ENCODE measurements at regions not wholly inside any gene's neighbourhood (a gene's known extent, or its start where the extent isn't known, plus 50 kb on each side); places are given as distances from the start of the nearest gene placed in this dataset.

DNA sequence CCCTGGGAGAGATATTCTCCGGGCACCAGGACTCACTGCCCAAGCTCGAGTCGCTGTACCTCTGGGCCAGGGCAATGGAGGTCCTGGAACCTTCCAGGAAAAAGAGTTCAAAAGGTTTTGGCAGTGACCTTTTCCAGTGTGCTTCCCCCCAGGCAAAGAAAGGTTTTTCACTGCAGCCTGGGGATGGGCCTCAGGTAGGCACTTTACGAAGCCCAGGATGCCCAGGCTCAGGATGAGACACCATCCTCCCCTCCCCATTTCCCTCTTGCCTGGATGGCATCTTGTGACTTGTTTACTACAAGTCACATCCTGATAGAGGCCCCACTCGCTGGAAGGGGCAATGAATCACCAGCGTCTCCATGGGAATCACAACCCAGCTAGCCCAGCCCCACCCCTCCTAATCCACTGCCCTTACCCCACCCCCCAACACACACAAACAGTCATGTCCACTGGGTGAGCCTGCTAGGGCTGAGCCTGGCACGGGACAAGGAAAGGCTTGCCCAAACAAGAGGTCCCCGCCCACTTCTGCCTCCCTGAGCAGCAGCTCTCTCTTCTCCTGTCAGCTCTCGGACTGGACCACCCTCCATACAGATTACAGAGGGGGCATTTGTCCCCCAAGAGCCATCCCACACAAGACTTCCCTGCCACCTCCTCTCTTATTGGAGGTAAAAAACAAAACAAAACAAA, 93.8 kb upstream of the SMNDC1 start:
- no peak for DNase-seq (ENCODE audit: low read depth in 3 of 3)

DNA sequence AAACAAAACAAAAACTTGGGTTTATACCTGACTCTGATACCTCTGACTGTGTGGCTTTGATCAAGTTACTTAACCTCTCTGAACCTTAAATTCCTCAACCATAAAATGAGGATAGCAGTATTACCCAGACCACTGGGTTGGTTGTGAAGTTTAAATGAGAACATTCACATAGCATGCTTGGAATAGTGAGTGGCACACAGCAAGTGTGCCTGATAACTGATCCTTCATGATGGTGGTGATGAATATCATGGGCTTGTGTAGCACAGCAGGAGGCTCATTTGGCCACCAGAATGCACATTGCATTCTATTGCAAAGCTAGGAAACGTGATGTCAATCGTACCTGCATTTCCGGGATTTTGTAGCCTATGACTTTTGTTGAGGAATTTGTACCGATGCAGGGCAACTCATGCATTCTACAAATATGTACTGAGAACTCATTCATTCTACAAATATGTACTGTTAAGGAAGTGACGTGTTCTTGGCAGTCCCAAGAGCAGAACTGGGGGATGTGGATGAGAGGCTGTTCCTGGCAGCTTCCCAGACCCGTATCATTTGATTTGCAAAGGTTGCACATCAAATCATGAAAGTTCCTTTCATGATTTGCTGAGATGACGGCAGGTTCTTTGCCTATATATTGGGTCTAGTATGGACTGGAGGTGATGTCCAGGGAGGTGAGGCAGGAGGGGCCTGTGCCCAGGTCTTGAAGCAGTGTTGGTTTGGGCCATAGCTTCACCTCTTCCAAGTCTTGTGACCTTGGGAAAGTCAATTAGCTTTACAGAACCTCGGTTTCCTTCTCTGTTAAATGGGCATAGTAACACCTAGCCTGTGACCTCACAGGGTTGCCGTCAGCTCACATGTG, 94.6 kb upstream of the SMNDC1 start:
- DNase-seq (ENCODE audit: low read depth in 3 of 3), result no peak

DNA sequence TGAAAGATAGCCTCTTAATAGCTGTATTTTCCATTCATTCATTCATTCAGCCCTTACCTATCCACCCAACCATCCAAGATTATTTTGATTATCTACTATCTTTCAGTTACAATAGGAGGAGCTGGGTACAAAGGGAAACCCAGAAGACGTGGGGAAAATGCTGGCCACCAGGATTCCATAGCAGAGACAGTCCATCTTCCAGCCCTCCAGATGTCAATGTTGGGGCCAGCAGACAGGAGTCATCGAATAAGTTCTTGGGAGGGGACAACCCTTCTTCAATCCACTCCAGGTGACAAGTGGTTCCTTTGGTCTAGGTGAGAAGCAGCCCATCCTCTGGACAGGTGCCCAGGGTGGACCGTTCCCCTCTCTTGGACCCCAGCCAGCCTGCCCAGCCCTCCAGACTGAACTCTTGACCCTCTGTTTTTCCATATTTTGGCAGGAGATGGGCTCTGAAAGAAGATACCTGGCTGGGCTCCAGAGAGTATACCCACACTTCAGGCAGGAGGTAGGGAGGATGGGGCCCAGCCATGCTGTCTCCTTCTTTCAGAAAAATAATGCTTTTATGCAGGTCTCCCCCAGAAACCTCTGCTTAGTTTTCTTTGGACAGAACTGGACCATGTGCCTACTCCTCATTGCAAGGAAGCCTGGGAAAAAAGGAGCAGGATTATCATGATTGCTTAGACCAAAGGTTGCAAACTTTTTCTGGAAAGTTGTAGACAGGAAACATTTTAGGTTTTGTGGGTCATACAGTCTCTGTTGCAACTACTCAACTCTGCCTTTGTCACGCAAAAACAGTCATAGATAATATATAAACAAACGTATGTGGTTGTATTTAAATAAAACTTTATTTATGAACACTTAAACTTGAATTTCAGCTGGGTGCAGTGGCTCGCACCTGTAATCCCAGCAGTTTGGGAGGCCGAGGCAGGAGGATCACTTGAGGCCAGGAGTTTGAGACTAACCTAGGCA, 95.5 kb upstream of the SMNDC1 start:
- DNase-seq (ENCODE audit: low read depth in 3 of 3), result no peak

DNA sequence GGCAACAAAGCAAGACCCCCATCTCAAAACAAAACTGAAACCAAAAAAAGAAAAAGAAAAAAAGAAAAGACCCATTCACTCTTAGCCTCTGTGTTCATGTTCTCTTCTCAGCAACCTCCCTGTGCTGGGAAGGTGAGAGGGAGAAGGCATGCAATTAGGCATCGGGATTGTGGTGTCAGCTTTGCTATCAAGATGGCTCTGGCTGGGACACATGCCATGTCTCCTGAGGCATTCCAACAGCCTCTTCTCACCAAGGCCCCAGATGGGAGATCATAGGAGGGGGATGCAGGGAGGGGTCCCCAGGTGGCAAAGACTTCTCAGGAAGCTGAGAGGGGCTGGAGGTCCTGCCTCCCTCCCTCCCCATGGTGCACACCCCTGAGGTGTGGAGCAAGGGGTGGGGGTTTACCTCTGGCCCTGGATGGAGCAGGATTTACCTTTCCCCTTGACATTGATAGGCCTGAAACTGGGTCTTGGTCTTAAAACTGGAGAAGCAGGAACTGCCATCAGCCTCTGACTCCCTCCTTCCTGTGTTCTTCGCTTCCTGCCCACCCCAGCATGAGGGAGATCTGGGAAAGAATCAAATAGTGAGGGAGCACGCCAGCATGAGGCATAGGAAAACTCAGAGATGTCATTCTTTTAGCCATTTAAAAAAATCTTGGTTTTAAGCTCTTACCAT, 96.2 kb upstream of the DUSP5 start:
- no peak for DNase-seq (ENCODE audit: low read depth in 3 of 3)

DNA sequence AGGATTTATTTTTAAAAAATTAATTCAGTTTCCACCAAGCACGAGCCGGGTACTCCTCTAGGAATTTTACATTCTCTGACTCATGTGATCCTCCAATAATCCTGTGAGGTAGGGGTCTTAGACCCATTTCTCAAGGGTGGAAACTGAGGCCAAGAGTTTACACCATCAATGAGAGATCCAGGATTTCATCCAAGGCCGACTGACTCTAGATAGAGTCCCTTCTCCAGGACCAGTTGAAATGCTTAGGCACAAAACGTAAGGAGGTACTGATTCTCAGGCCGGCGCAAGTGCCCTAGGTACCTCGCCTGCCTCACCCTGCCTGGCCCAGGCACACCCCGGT, 95.7 kb upstream of the DUSP5 start:
- DNase-seq (ENCODE audit: low read depth in 3 of 3), result no peak

DNA sequence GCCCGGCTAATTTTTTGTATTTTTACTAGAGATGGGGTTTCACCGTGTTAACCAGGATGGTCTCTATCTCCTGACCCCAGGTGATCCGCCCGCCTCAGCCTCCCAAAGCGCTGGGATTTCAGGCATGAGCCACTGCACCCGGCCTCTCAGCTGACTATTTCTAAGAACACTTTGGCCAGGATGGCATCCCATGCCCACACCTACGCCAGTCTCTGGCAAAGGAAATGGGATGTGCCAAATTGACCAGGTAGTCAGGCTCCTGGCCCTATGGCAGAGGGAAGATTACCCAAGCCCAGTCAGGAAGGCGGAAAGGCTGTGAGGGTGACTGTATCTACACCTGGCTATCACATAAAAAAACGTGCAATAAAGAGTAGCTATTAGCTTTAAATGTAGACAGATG, 94.1 kb upstream of the DUSP5 start:
- DNase-seq (ENCODE audit: low read depth in 3 of 3), result no peak

DNA sequence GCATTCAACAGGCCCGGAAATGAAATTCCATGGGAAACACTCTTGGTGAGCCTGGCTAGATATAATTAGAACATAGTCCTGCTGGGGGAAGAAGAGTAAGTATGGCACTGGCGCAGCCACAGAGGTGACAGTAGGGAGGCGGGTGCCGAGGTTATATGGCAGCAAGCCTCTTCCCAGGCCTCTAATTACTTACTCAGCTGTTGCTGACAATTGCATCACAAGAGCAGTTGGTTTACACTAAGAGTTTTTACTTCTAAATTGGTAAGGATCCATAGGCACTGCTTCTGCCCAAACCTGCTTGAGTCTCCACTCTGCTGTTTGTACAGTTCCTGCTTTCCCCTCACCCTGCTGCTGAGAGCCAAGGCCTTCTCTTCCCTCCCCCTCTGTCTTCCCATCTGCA, 93.3 kb upstream of the DUSP5 start:
- no peak for DNase-seq (ENCODE audit: low read depth in 3 of 3)

DNA sequence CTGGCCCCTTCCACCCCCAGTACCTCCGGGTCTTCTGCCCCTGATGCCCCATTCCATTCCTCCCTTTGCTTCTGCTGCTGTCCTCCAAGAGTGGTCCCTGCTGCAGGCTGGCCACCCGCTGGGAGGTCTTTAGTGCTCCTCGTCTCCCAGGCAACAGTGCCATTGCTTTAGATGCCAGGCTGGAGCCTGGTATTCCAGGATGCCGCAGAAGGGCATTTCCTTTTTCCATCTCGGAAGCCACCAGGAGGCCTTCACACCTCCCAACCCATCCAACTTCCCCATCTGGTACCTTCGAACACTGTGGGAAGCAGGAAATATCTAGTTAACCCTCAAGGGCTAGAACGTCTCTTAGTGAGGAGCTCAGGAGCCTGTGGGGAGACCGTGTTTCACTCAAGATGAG, 92.9 kb upstream of the DUSP5 start:
- DNase-seq (ENCODE audit: low read depth in 3 of 3), result no peak

DNA sequence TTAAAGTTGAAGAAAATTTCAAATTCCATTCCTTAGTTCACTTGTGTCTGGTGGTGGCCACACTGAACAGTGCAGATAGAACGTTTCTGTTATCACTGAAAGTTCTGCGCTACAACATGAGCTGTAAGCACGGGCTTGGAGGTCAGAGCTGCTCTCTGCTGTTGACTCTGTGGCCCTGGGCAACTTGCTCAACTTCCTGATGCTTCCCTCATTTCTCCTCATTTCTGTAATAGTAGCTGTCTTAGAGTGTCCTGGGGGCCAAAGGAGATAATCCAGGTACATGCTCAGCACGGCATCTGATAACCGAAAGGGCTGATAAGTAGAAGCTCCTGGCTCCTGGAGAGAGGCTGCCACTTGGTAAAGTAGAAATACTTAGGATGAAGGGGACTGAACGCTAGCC, 92.3 kb upstream of the DUSP5 start:
- DNase-seq (ENCODE audit: low read depth in 3 of 3), result no peak

DNA sequence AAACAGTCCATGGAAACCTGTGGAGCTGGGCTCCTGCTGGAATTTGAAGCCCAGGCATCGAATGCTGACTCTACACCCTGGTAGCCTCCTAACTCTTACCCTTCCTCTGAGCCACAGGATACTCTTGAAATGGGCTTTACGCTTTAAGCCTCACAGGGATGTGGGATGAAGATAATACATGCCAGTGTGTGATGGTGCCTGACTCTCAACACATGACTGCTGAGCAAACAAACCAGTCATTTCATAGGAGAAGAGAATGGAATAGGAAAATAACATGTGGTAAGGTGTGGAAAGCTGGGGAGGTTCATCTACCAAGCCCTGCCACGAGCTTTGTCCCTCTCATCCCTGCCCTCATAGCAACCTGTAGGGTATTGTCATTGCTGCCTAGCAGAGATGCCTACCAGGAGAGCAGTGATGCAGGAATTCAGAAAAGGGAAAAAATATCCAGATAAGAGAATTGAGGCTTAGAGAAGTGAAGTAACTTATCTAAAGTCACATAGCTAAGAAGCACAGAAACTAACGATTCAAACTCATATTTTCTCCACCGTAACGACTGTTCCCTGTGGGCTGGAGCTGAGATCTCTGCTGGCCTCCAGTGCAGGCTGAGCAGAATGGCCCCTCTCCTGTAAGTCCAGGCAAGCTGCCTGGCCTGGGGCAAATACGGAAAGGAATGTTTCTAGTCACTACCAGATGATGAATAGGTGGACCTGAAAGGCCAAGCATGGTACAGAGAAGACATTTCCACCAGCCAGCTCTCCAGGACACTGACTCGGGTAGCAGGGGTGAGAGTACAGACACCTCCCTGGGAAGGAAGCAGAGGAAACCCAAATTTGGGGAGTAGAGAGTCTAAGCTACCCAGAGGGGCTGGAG, 90.2 kb upstream of the DUSP5 start:
- DNase-seq (ENCODE audit: low read depth in 3 of 3), result no peak

DNA sequence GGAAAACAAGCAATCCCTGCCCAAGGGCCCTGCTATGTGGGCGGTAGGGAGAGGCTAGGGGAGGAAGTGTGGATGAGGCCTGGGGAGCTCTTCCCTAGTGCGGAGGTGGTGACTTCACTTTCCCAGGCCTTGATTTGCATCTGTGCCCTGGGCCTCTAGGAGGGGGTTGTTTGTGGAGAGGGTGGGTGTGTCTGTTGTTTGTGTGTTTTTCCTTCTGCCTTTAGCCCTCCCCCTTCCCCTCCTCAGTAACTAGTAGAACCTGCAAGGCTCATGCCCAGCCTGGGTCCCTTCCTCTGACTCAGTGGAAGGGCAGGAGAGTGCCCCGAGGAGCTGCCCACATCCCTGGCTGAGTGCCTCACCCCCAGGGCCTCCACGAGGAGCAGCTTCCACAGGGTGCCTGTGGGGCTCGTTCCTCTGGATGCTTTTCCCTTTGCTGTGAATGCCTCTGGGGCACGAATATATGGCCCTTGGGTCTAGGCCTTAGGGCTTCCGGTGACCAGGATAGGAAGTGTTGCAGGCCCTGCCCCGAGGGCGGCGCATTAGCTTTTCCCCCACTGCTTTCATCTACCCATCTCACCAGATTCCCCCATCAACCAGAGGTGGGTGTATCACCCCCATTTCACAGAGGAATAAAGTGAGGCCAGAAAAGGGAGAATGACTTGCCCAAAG, 89.4 kb upstream of the DUSP5 start:
- DNase-seq (ENCODE audit: low read depth in 3 of 3), result no peak

DNA sequence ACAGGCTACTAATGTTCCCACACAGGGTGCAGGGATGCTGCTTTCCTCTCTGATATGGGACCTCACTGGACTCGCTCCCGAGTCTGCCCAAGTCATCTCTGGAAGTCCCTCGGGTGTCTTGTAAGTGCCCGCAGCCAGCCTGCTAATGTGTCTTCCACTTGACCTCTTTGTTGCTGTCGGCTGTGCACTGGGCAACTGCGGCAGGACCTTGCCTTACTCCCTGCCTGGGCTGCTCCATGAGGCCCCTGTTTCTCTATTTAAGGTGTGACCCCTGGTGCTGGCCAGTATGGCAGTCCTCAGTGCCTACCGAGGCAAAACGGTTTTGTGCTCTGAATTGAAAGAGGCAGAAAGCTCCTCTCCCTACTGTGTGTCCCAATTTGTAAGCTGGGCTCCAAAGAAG, 88.8 kb upstream of the DUSP5 start:
- no peak for DNase-seq (ENCODE audit: low read depth in 3 of 3)

DNA sequence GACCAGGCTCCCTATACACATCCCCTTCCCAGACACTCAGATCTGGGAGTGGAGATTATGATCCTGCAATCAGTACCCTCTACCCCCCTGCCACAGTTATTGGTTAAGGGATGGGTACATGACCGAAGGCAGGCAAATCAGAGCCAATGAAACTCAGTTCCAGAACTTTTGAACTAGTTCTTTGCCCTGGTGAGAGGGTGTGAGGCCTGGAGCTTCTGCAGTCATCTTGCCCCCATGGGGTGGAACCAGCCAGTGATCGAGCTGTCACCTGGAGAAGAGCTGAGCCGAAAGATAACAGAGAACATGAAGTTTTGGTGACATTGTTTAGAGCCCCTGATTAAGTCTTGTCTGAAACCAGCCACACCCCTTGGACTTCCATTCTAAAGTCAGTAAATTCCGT, 88.2 kb upstream of the DUSP5 start:
- DNase-seq (ENCODE audit: low read depth in 3 of 3), result no peak

DNA sequence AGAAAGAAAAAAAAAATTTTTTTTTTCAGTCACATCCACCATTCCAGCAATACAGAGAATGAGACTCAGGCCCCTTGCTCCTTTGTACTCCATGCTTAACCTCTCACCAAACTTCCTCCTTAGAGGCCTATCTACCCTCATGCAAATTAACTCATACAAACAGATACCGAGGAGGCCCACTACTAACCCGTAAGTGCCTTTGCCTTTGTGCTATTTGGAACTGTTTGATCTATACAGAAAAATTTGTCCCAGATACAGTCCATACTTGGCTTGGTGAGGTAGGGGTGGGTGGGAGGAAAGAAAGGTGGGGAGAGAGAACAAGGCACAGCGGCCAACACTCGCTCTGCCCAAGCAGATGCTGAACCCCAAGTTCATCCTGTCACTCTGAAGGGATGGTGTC, 87.8 kb upstream of the DUSP5 start:
- no peak for DNase-seq (ENCODE audit: low read depth in 3 of 3)

DNA sequence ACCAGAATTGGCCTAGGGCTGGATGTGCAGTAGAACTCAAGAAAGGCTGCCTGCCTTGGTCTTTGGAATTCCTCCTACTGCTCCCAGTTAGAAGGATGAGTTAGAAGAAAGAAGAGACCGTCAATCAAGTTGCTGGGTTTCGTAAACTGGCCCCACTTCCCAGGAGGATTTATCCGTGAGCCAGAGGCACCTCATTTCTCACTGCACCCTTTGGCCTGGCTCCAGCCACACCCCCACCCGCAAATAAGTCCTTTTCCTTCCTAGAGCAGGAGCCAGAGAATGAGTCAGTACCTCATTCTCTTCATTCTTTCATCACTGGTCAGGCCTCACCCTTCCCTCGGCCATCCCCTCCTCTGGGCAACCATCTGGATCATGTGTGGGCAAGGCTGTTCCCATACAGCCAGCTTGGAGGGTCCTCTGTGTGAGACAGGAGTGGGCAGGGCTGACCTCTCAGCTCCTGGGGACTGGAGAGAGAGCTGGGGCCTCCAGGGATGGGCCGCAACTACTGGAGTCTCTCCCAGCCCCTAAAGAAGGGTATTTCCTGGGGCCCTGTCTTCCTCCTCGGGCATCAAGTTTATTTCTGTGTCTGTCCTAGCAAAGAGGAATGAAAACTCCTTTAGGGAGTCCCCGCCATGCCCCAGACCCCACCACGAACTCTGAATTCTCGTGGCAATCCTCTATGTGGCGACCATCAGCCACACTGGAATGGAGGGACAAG, 87.2 kb upstream of the DUSP5 start:
- no peak for DNase-seq (ENCODE audit: low read depth in 3 of 3)

DNA sequence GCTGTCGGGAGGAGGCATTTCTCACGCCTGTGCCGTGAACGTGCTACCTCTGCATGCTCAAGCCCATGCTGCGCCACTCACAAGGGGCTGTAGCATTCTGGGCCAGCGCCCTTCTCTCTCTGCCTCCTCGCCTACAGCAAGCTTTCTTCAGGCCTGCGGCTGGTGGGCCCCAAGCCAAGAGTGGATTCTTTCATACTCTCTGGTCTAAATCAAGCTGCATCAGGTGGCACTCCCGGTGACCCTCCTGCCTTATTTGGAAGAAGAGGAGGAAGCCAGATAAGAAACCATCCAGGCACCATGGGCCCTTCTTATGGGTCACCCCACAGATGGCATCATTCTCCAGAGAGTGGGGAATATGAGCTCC, 86.7 kb upstream of the DUSP5 start:
- no peak for DNase-seq (ENCODE audit: low read depth in 3 of 3)

DNA sequence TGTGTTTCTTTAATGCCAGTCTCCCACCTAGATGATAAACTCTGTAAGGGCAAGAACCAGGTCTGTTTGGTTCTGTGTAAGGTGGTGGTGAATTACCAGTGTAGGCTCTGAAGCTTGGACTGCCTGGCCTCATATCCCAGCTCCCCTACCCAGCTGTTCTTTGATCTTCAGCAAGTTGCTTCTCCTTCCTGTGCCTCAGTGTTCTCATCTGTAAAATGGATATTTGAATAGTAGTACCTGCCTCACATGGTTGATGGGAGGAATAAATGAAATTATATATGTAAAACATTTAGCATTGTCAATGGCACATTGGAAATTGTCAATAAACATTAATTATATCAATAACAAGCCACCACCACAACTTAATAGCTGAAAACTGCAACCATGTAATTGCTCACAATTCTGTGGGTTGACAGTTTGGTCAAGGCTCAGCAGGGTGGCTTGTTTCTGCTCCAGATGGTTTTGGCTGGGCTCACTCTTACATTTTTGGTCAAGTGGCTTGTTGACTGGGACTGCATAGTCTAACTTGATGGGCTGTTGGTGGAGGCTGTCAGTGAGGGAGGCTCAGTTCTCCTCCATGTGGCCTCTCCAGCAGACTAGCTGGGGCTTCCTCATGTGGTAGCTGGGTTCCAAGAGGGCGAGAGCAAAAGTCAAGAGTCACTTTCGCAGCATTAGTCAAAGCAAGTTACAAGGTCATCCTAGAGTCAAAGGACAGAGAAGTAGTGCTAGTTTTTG, 84.5 kb upstream of the DUSP5 start:
- no peak for DNase-seq (ENCODE audit: low read depth in 3 of 3)

DNA sequence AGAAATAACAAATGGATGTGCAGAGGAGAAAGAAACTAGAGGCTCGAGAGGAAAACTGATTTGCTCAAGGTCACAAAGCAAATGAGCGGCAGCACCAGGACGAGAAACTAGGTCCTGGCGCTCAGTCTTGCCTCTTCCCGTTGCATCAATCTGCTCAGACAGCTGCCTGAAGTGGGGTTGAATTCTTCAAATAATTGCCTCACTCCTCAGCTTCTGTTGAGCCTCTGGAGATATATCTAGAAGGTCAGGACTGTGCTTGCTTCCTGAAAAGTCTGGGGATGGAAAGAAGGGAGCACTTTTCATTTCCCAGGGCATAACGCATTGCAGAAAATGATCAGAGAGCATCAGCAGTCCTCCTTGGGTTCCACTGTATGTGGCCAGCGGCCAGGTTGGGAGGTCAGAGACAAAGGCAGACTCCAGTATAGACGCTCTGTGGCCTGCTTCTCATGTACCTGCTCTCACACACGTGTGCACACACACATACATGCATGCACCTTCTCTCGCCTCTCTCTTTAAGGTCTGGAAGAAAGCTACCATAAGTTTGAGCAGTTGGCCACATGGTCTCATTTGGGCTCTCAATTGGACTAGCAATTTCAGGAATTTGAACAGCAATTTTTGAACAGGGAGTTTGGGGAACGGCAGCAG, 83.7 kb upstream of the DUSP5 start:
- no peak for DNase-seq (ENCODE audit: low read depth in 3 of 3)

Measured in stimulated activated CD4-positive, alpha-beta T cell treated with anti-CD3 and anti-CD28 coated beads, TNF-alpha, amount 100 ng/mL, for 48 hours (primary cell).